ENCODE measurements at regions not wholly inside any gene's neighbourhood (a gene's known extent, or its start where the extent isn't known, plus 50 kb on each side); places are given as distances from the start of the nearest gene placed in this dataset.

GRCh38 chr7:101699399-101699798, 70.3 kb upstream of the MYL10 start:
- Histone ChIP-seq H3K27ac (replicated peaks in 1 of 4) (no peak overlapping the region), H3K4me3 (no peak overlapping the region), H3K4me1 (no peaks in the 10 kb centered on the region), H3K9me3 (no peaks in the 10 kb centered on the region), H3K27me3 (peaks cover 0 to 50% (median 0%) of the 10 kb centered on the region in 4 donors), H3K36me3 (no peaks in the 10 kb centered on the region)
- no peak for TF ChIP-seq POLR2A (IDR thresholded peaks at IDR 0.05; ENCODE audit: low read depth)
- no peak for TF ChIP-seq EP300 (IDR thresholded peaks at IDR 0.05)
- TF ChIP-seq POLR2AphosphoS5 (IDR thresholded peaks at IDR 0.05): no peak
- no peak for TF ChIP-seq CTCF (IDR thresholded peaks at IDR 0.05)
- DNase-seq (ENCODE audit: extremely low spot score): no peak
- 83% methylated on average over 3 of the region's 3 CpGs for WGBS
- intact Hi-C loops (cut with DNase I): no loop called here

DNA sequence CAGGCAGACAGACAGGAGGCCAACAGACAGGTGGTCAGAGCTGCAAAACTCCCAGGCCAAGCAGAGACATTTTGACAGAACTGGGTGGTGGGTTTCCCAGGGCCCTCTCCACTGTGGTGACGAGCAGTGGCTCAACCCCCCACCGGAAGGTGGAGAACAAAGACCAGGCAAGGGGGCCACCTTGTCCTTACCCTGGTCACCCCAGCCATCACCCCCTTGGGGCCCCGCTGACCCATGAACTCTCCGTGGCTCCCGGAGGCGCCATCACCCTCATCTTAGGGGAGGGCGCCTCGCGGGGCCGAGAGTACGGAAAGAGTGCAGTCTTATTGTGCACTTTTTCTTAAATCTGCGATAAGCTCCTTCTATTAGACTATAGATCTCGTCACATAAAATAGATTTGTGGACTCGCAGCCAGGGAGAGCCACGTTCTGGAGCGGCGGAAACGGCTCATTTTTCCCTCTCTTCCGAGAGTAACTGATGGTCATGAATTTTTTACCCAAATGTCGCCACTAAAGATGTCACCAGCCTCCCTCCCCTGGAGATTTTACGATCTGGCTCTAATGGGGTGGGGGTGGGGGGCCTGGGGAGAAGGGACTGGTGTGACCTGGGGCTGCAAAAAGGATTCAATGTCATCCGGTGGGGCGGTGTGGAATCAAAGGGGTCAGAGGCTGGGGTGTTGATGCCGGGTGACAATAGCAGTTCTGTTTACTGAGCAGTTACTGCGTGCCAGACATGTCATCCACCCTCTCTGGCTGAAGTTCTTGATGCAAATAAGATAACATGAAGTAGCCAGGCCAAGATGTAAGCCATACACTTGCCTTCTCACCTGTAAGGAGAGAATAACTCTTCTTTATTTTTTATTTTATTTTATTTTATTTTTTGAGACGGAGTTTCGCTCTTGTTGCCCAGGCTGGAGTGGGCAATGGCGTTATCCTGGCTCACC, 71.1 kb upstream of the MYL10 start:
- 79% methylated on average over 28 of the region's 28 CpGs for WGBS
- TF ChIP-seq POLR2AphosphoS5 (IDR thresholded peaks at IDR 0.05): no peak
- no peak for TF ChIP-seq POLR2A (IDR thresholded peaks at IDR 0.05; ENCODE audit: low read depth)
- TF ChIP-seq CTCF (IDR thresholded peaks at IDR 0.05): no peak
- no peak for TF ChIP-seq EP300 (IDR thresholded peaks at IDR 0.05)
- no peaks in the 10 kb centered on the region for H3K36me3 ChIP-seq
- no peaks in the 10 kb centered on the region for H3K4me1 ChIP-seq
- intact Hi-C loops (cut with DNase I): no loop called here
- H3K9me3 ChIP-seq: no peaks in the 10 kb centered on the region
- H3K27ac ChIP-seq (replicated peaks in 1 of 4): no peak overlapping the region
- DNase-seq (ENCODE audit: extremely low spot score): no peak
- no peak overlapping the region for H3K4me3 ChIP-seq
- peaks cover 0 to 50% (median 0%) of the 10 kb centered on the region in 4 donors for H3K27me3 ChIP-seq

- Histone ChIP-seq H3K9me3 (no peaks in the 10 kb centered on the region), H3K27me3 (peaks cover 0 to 49% (median 0%) of the 10 kb centered on the region in 4 donors), H3K36me3 (no peaks in the 10 kb centered on the region), H3K27ac (replicated peaks in 1 of 4) (no peak overlapping the region), H3K4me3 (no peak overlapping the region), H3K4me1 (no peaks in the 10 kb centered on the region)
- no peak for DNase-seq (ENCODE audit: extremely low spot score)
- intact Hi-C loops (cut with DNase I): no loop called here
- TF ChIP-seq CTCF (IDR thresholded peaks at IDR 0.05) (no peak), POLR2A (IDR thresholded peaks at IDR 0.05; ENCODE audit: low read depth) (no peak), EP300 (IDR thresholded peaks at IDR 0.05) (no peak), POLR2AphosphoS5 (IDR thresholded peaks at IDR 0.05) (no peak)
- 86% methylated on average over 11 of the region's 13 CpGs for WGBS
Observed at GRCh38 chr7:101701153-101701794, 72.2 kb upstream of the MYL10 start.

GRCh38 chr7:101702362-101702850, 73.3 kb upstream of the MYL10 start:
- intact Hi-C loops (cut with DNase I): no loop called here
- Histone ChIP-seq H3K4me3 (no peak overlapping the region), H3K36me3 (no peaks in the 10 kb centered on the region), H3K27ac (replicated peaks in 1 of 4) (no peak overlapping the region), H3K9me3 (no peaks in the 10 kb centered on the region), H3K27me3 (peaks cover 0 to 47% (median 0%) of the 10 kb centered on the region in 4 donors), H3K4me1 (no peaks in the 10 kb centered on the region)
- TF ChIP-seq EP300 (IDR thresholded peaks at IDR 0.05) (no peak), POLR2A (IDR thresholded peaks at IDR 0.05; ENCODE audit: low read depth) (no peak), CTCF (IDR thresholded peaks at IDR 0.05) (no peak), POLR2AphosphoS5 (IDR thresholded peaks at IDR 0.05) (no peak)
- WGBS: 62% methylated on average over 13 of the region's 13 CpGs
- no peak for DNase-seq (ENCODE audit: extremely low spot score)

Measured in esophagus muscularis mucosa (tissue), 4 donors.